ENCODE measurements at regions not wholly inside any gene's neighbourhood (a gene's known extent, or its start where the extent isn't known, plus 50 kb on each side); places are given as distances from the start of the nearest gene placed in this dataset.

GRCh38 chr7:81533426-81533825 lies 236.4 kb downstream of the HGF start:
- DNase-seq (ENCODE audit: low read depth in 2 of 2), result no peak
- no peaks in the 10 kb centered on the region for H3K4me1 ChIP-seq (ENCODE audit: control insufficient read depth, extremely low read depth, insufficient read depth, low read length)
- H2AFZ ChIP-seq (ENCODE audit: low read length), result no peak overlapping the region
- H4K20me1 ChIP-seq (ENCODE audit: control insufficient read depth, extremely low read depth, insufficient read depth, low read length), result no peaks in the 10 kb centered on the region
- no peak overlapping the region for H3K4me3 ChIP-seq (replicated peaks in 1 of 4; ENCODE audit: control extremely low read depth in 1 of 4, insufficient read depth in 1 of 4, low read depth in 3 of 4, low read length in 4 of 4)
- H3K36me3 ChIP-seq (ENCODE audit: control insufficient read depth, insufficient read depth, low read length), result no peaks in the 10 kb centered on the region
- H3K27me3 ChIP-seq (ENCODE audit: control insufficient read depth, insufficient read depth, low read length), result no peaks in the 10 kb centered on the region
- TF ChIP-seq EZH2 (IDR thresholded peaks at IDR 0.05; ENCODE audit: low read length, missing control alignments), result no peak
- TF ChIP-seq CTCF (conservative IDR thresholded peaks at IDR 0.05 in 1 of 2, IDR thresholded peaks at IDR 0.05 in 1 of 2; ENCODE audit: low read depth in 1 of 2, low read length in 2 of 2), result no peak
- H3K9me3 ChIP-seq (ENCODE audit: control insufficient read depth, insufficient read depth, low read depth, low read length), result no peaks in the 10 kb centered on the region
- H3K4me2 ChIP-seq (ENCODE audit: extremely low read depth, insufficient read depth, low read length), result no peak overlapping the region
- H3K9ac ChIP-seq (ENCODE audit: insufficient read depth, low read length), result no peak overlapping the region
- H3K27ac ChIP-seq (ENCODE audit: insufficient read depth, low read length), result no peak overlapping the region
- no peaks in the 10 kb centered on the region for H3K79me2 ChIP-seq (ENCODE audit: control insufficient read depth, insufficient read depth, low read length)

GRCh38 chr7:81529785-81530184 lies 240.1 kb downstream of the HGF start:
- no peaks in the 10 kb centered on the region for H3K79me2 ChIP-seq (ENCODE audit: control insufficient read depth, insufficient read depth, low read length)
- H3K4me2 ChIP-seq (ENCODE audit: extremely low read depth, insufficient read depth, low read length), result no peak overlapping the region
- no peak overlapping the region for H3K4me3 ChIP-seq (replicated peaks in 1 of 4; ENCODE audit: control extremely low read depth in 1 of 4, insufficient read depth in 1 of 4, low read depth in 3 of 4, low read length in 4 of 4)
- H4K20me1 ChIP-seq (ENCODE audit: control insufficient read depth, extremely low read depth, insufficient read depth, low read length), result no peaks in the 10 kb centered on the region
- DNase-seq (ENCODE audit: low read depth in 2 of 2), result no peak
- no peaks in the 10 kb centered on the region for H3K4me1 ChIP-seq (ENCODE audit: control insufficient read depth, extremely low read depth, insufficient read depth, low read length)
- H3K9ac ChIP-seq (ENCODE audit: insufficient read depth, low read length), result no peak overlapping the region
- no peaks in the 10 kb centered on the region for H3K27me3 ChIP-seq (ENCODE audit: control insufficient read depth, insufficient read depth, low read length)
- H3K9me3 ChIP-seq (ENCODE audit: control insufficient read depth, insufficient read depth, low read depth, low read length), result no peaks in the 10 kb centered on the region
- H2AFZ ChIP-seq (ENCODE audit: low read length), result no peak overlapping the region
- no peak overlapping the region for H3K27ac ChIP-seq (ENCODE audit: insufficient read depth, low read length)
- H3K36me3 ChIP-seq (ENCODE audit: control insufficient read depth, insufficient read depth, low read length), result no peaks in the 10 kb centered on the region
- no peak for TF ChIP-seq CTCF (conservative IDR thresholded peaks at IDR 0.05 in 1 of 2, IDR thresholded peaks at IDR 0.05 in 1 of 2; ENCODE audit: low read depth in 1 of 2, low read length in 2 of 2)
- TF ChIP-seq EZH2 (IDR thresholded peaks at IDR 0.05; ENCODE audit: low read length, missing control alignments), result no peak

GRCh38 chr7:81527651-81528050 lies 242.2 kb downstream of the HGF start:
- no peak for DNase-seq (ENCODE audit: low read depth in 2 of 2)
- no peaks in the 10 kb centered on the region for H3K36me3 ChIP-seq (ENCODE audit: control insufficient read depth, insufficient read depth, low read length)
- H2AFZ ChIP-seq (ENCODE audit: low read length), result no peak overlapping the region
- H3K4me1 ChIP-seq (ENCODE audit: control insufficient read depth, extremely low read depth, insufficient read depth, low read length), result no peaks in the 10 kb centered on the region
- no peaks in the 10 kb centered on the region for H3K9me3 ChIP-seq (ENCODE audit: control insufficient read depth, insufficient read depth, low read depth, low read length)
- no peak overlapping the region for H3K4me2 ChIP-seq (ENCODE audit: extremely low read depth, insufficient read depth, low read length)
- no peaks in the 10 kb centered on the region for H3K79me2 ChIP-seq (ENCODE audit: control insufficient read depth, insufficient read depth, low read length)
- no peaks in the 10 kb centered on the region for H4K20me1 ChIP-seq (ENCODE audit: control insufficient read depth, extremely low read depth, insufficient read depth, low read length)
- no peak overlapping the region for H3K27ac ChIP-seq (ENCODE audit: insufficient read depth, low read length)
- H3K27me3 ChIP-seq (ENCODE audit: control insufficient read depth, insufficient read depth, low read length), result no peaks in the 10 kb centered on the region
- no peak overlapping the region for H3K4me3 ChIP-seq (replicated peaks in 1 of 4; ENCODE audit: control extremely low read depth in 1 of 4, insufficient read depth in 1 of 4, low read depth in 3 of 4, low read length in 4 of 4)
- H3K9ac ChIP-seq (ENCODE audit: insufficient read depth, low read length), result no peak overlapping the region
- TF ChIP-seq EZH2 (IDR thresholded peaks at IDR 0.05; ENCODE audit: low read length, missing control alignments), result no peak
- no peak for TF ChIP-seq CTCF (conservative IDR thresholded peaks at IDR 0.05 in 1 of 2, IDR thresholded peaks at IDR 0.05 in 1 of 2; ENCODE audit: low read depth in 1 of 2, low read length in 2 of 2)

All from fibroblast of lung (primary cell).